Epithelial cell of prostate (primary cell): ENCODE measurements at regions not wholly inside any gene's neighbourhood (a gene's known extent, or its start where the extent isn't known, plus 50 kb on each side); places are given as distances from the start of the nearest gene placed in this dataset.

Experiments
- DNase-seq: peaks from one replicate; pipeline ENCODE4 v3.0.0-alpha.2; 2011; ENCODE audit warnings: low read depth, low spot score
- H3K27ac ChIP-seq: fragments of 450-650 bp; 2 replicates; pipeline ENCODE4 v1.5.1; 2017; ENCODE audit warnings: mild to moderate bottlenecking

DNA sequence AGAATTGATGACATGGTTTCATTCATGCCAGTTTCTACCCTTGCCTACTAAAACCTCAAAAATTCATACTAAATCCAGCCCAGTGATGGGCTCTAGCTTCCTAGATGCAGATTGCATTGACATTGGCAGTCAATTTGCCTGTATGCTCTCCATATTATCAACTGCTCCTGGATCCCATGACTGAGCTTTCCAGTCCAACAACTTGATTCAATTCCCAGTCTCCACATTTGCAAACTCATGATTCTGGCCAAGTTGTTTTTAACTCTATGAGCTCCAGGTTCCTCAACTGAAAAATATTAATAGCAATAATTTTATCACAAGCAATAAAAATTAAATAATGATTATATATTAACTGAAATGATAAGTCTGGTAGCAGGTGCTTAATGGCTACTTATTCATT is 51.0 kb upstream of the DSC1 start:
- H3K27ac ChIP-seq = no peak overlapping the region
- no peak for DNase-seq

DNA sequence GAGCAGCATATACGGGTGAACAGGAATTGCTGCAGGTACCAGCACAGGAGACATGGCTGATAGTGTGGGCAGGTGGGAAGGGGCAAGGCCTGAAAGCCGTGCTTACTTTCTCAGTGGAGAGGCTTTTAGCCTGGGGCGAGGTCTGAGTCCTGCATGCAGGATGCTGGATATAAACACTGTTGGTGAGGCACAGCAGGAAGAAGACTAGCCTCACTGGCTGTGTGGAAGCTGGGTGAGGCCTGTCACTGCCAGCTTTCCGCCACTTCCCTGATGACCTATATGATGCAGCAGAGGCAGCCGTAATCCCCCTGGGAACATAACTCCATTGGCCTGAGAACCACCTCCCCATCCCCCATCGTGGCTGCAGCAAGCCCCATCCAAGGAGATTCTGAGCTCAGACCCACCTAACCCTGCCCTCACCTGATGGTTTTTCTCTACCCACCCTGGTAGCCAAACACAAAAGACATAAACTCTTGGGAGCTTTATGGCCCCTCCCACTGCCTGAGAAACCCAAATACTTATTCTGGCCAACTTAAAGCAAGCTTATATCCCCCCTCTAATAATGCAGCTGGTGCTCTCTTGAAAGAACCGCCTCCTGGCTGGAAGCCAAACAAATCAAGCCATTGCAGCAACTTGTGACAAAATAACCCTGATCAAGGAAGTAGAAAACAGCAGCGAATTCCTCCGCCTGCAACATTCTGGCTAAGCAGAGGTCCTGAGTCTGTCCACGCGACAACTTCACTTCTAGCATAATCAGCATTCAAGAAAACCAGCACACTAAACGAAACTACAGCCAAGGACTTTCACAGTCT is 54.6 kb upstream of the DSC1 start:
- no peak overlapping the region for H3K27ac ChIP-seq
- DNase-seq = no peak

DNA sequence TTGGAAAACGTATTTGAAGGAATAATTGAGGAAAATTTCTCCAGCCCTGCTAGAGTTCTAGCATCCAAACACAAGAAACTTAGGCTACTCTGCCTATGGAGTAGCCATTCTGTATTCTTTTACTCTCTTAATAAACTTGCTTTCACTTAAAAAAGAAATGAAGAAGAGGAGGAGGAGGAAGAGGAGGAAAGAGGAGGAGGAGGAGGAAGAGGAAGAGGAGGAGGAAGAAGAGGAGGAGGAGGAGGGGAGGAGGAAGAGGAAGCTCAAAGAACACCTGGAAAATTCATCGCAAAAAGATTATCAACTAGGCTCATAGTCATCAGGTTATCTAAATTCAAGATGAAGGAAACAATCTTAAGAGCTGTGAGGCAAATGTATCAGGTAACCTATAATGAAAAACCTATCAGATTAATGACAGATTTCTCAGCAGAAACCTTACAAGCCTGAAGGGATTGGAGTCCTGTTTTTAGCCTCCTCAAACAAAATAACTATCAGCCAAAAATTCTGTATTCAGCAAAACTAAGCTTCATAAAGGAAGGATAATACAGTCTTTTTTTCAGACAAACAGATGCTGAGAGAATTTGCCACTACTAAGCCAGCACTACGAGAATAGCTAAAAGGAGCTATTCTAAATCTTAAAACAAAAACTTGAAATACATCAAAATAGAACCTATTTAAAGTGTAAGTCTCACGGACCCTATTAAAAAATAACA is 56.2 kb upstream of the DSC1 start:
- no peak overlapping the region for H3K27ac ChIP-seq
- no peak for DNase-seq

DNA sequence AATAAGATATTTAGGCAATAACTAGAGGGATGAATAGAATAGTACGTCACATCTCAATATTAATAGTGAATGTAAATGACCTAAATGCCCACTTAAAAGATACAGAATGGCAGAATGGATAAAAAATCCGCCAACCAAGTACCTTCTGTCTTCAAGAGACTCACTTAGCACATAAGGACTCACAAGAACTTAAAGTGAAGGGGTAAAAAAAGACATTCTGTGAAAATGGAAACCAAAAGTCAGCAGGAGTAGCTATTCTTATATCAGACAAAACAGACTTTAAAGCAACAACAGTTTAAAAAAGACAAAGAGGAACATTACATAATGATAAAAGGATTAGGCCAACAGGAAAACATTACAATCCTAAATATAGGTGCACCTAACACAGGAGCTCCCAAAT is 56.7 kb upstream of the DSC1 start:
- DNase-seq = no peak
- H3K27ac ChIP-seq = no peak overlapping the region

DNA sequence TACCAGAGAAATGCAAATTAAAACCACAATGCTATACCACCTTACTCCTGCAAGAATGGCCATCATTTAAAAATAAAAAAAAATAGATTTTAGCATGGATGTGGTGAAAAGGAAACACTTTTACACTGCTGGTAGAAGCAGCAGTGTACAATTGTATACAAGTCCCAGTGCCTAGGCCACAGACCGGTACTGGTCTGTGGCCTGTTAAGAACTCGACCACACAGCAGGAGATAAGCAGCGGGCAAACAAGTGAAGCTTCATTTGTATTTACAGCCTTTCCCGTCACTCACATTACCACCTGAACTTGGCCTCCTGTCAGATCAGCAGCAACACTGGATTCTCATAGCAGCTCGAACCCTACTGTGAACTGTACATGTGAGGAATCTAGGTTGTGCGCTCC is 60.7 kb upstream of the DSC1 start:
- DNase-seq = no peak
- H3K27ac ChIP-seq = no peak overlapping the region

DNA sequence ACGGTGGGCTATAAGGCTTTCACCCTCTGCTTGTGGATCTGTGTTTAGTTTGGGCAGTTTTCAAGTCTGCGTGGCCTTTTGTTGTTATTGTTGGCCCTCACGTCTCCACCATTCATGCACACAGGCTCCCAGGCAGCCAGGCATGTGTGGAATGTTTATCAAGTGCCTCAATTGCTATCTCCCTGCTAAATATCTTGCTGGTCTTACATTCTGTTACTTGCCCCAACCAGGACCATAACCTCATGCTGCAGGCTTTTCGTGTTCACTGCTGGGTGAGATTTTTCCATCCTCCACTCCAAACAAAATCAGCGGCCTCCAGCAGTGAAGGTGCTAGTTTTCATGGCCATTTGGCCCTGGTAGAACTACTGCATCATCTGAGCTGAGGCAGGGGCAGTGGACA is 63.0 kb upstream of the DSC1 start:
- no peak for DNase-seq
- H3K27ac ChIP-seq = no peak overlapping the region

DNA sequence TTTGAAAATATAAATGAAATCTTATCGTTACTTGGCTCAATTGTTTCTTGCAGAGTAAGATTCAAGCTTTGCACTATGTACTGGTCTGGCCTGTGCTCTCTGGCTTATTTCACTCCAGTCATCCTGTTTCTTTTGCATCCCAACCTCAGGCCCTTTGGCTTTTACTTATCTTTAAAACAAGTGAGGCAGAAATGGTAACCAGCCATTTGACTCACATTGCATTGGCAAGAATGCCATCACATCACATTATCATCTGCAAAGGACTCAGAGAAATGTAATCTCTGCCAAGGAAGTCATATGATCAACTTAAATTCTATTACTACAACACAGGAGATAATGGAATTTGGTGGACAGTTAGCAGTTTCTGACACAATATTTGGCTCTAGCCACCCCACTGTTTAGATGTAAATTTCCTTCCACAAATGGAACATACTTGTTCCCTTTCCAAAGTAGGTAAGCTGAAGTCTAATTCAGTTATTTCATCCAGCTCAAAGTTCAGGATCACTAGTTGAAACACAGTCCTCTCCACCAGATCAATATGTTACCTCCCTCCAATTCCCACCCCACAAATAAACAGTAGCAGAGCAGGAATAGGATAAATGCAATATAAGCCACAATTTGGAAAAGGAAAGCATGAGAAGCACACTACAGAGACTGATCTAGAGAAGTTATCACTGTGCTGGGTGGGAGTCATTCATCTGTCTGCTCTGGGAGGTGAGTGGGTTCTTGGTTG is 65.0 kb upstream of the DSC1 start:
- no peak for DNase-seq
- H3K27ac ChIP-seq = no peak overlapping the region

DNA sequence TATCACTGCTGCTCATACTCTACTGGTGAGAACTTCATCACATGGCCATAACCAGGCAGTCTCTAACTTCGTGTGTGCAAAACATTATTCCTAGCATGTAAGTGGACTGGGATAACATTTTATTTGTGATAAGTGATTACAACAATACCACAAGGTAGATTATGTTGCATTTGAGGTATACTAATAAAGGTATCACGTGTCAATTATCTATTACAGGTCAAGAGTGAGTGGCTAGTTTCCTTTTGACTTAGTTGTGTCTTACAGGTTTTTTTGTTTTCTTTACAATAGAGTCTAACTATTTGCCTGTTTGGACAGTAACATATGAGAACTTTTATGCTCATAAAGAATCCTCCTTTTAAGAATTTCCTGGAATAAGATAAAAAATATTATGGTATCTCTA is 67.2 kb upstream of the DSC1 start:
- no peak for DNase-seq
- H3K27ac ChIP-seq = peak overlapping the region; percentile 81

DNA sequence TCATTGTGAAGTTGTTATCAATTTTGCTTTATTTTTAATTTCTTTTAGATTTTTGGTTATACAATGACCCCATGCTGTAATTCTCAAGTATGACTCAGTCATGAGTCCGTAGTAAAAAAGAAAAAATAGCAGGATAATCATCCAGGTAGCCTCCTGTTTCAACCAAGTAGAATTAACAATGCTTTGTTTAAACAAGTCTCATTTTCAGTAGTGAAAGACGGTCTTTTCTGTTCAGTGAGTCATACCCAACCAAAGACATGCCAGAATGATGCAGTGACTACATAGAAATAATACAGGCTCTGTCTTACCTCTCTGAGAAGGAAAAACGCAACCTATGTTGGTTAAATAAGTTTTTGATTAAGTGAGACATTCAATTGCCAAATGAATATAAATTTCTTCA is 67.8 kb upstream of the DSC1 start:
- peak; percentile 93 for DNase-seq
- H3K27ac ChIP-seq = peak overlapping the region; percentile 81

DNA sequence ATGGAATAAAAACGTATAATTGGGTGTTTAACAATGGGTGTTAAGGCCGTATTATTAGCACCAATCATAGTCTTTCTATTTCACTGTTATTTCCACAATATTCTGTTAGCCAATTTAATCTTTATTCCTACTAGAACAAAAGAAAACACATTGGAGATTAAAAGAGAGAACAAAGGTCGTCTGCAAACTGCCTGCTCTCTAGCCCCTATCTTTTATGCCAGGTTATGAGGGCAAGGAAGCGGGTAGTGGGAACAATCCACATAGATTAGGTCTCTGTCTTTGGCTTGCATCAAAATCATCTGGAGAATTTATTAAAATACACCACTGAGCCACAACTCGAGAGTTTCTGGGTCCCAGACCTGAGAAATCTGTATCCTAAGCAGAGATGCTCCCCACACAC is 69.4 kb upstream of the DSC1 start:
- no peak for DNase-seq
- no peak overlapping the region for H3K27ac ChIP-seq

DNA sequence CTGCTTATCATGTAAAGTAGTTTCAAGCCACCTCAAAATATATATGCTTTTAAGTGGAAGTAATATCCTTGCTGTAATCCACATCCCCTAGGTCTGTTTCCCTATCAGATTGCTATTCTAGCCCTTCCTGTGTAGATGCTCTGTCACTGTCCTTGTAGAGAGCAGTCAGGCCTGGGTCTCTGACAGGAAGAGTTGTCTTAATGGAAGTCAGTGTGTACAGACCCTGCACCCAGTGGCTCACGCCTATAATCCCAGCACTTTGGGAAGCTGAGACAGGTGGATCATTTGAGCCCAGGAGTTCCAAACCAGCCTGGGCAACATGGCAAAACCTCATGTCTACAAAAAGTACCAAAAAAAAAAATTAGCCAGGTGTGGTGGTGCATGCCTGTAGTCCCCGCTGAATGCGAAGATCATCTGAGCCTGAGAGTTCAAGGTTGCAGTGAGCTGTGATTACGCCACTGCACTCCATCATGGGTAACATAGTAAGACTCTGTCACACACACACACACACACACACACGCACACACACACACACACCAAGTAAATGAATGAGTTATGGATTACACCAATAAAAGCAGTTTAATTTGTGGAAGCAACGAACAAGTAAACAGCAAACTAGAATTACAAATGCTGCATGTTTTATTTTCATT is 70.2 kb upstream of the DSC1 start:
- DNase-seq = no peak
- no peak overlapping the region for H3K27ac ChIP-seq

DNA sequence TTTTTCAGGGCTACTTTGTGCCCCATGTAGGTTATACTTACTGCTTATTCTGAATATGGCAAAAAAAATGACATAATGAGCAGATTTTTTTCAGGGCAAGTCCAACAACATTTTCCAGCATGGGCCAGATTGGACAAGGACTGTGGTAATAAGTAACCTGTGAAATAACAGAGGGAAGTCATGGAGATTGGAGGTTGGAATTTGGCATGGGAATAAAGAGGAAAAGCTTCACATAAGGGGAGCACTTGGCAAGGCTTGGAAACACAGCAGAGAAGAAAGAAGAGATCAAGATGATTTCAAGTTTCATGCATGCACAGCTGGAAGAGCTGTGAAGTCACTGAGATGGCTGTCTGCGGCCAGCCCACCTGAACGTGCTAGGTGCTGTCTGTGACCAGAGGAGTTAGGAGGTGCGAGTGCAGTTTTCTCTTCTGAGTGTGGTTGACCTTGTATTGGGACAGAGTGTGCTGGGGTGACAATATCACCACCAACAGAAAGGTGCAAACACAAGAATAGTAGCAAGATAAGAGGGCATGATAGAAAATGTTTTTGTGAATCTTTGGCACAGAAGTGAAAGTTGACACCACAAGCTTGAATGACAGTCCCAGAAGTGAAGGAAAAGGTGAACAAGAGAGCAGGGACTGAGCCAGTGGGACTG is 71.1 kb upstream of the DSC1 start:
- no peak for DNase-seq
- no peak overlapping the region for H3K27ac ChIP-seq

DNA sequence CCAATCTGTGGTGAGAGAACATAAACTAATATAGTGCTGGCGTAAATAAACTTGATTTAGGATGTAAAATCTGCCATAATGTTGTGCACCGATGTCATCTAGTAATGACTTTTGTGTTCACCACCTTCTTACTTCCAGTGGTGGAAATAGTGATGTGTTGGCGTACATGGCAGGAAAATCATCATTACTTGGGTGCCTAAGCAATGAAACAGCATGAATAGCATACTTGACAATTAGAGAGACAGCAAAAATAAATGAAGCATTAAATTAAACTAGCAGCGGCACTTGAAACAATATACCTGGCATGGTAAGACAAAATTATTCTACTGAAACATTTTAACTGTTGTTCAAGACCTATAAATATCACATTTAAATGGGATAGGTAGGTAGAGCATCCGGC is 73.2 kb upstream of the DSC1 start:
- no peak overlapping the region for H3K27ac ChIP-seq
- no peak for DNase-seq

DNA sequence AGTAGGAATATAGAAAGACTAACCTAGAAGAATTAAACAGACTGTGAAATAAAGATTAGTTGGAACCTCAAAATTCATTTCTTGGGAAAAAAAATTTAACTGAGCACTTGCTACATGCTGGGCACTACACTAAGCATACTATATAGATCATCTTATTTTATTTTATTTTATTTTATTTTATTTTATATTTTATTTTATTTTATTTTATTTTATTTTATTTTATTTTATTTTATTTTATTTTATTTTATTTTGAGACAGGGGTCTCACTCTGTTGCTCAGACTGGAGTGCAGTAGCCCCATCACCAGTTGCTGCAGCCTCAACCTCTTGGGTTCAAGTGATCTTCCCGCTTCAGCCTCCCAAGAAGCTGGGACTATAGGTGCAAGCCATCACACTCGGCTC is 74.5 kb upstream of the DSC1 start:
- no peak overlapping the region for H3K27ac ChIP-seq

DNA sequence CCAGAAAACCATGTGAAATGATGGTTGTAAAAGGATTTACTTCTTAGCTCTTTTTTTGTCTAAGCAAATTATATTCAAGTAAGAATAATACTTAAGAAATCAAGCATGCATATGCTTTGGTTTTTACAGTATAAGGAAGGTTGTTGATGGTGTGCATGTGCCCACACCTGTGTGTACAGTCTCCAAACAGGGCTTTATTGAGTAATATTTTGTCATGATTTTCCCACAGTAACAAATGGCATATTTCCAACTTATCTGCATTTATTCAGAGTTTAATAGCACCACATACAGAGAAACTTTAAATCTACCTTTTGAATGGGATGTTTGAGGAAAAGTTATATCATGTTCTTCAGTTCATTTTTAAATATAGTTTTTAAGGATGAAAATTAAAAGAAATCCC is 76.5 kb upstream of the DSG1 start:
- DNase-seq = no peak
- H3K27ac ChIP-seq = peak overlapping the region; percentile 93

More for the DNA sequence above, 74.5 kb upstream of the DSC1 start:
- no peak for DNase-seq

DNA sequence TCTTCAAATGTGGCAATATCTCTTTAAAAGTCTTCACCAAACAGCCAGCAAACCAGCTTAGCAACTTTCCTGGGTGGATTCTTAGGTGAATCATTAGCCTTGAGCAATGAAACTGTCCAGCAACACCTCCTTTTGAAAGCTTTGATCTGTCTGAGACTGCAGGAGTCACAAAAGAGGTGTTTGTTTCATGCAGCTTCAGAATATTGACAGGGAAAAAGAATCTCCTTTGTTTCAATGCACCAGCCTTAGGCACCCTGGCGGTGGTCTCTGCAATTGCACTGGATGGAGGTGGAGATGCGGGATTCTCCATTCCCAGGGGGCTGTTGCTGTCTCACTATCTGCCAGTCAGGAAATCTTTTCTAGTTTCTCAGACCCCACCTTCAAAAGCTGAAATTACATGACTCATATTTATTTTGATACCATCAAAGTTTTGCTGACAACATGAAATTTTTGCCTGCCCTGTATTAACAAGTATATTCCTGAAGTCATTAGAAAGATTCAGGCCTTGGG is 76.0 kb upstream of the DSG1 start:
- DNase-seq = peak; percentile 98

DNA sequence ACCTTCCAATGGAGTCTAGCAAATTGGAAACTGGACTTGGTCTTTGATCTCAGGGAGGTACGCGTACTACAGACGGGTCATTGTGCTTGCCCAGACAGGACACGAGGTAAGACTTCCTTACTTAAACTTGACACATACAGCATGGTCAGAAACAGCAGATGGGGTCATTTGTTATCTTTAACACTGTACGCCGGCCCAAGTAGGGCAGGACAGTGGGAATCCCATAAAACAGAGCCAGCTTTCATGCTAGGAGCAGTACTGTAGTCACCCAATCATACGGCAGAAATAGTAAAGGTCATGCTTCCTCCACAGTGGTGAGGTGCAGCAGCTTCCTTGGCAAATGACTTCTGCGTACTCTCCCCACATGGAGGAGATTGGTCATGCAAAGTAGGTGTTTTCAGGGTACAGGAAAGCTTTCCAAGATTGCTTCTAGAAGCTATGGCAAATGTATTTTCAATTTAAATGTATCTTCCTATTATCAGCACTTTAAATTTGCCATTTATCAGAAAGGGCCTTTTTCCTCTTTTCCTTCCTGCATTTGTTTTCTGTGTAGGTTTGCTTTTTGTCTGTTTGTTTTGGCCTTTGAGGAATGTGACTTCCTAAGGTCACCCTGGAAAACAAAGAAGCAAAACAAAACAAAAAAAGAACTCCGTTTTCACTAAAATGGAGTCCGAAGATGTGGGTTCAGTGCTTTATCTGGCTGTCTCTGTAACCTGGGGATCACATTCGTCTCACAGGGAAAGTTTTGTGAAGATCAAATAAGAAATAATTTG is 74.0 kb upstream of the DSG1 start:
- DNase-seq = no peak

More for the DNA sequence above, 76.0 kb upstream of the DSG1 start:
- H3K27ac ChIP-seq = peak overlapping the region; percentile 93

DNA sequence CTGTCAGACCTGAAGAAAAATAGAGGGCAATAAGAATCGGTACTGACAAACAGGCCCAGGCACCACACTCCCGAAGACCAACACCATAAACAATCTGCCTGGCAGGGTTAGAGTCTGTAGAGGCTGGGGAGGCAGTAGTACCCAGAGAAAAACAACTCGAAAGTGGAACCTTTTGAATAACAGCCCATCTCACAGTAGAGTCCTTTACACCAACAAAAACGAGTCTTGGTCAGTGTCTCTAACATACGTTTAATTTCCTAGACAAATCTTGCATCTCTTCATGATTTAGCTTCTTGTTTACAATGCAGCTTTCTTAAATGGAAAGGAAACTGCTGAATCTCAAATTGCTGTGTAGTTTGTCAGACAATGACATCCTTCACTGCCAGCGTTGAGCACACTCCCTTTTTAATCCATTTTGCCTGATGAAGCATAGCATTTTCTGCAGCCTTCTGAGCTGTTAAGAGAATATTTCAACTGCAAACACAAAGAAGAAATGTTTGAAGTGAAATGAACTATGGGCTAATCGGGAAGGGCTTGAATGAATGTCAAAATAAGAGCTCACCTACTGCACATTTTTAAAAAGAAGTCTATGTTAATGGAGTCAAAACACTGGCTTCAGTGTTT is 73.1 kb upstream of the DSG1 start:
- DNase-seq = no peak
- peak overlapping the region; percentile 93 for H3K27ac ChIP-seq

More for the DNA sequence above, 74.0 kb upstream of the DSG1 start:
- H3K27ac ChIP-seq = peak overlapping the region; percentile 93

DNA sequence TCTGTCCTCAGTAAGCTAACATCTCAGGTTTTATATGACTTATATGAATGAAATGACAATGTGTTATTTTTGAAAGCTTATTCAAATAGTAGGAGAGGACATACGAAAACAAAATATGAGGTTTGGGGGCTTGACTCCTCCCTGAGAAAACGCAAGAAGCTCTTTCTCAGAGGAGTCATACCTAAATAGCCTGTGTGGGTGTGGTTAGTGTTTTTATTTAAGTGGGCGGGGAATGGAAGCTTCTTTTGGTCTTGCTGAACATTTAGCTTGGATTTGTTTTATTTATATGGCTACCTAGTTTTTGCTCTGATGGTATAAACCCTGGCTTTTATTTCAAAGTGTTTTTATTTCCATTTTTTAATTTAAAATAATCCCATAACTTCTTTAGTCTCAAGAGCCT is 72.1 kb upstream of the DSG1 start:
- peak overlapping the region; percentile 93 for H3K27ac ChIP-seq
- peak; percentile 90 for DNase-seq
